HG03342 (cell line): ENCODE measurements at regions not wholly inside any gene's neighbourhood (a gene's known extent, or its start where the extent isn't known, plus 50 kb on each side); places are given as distances from the start of the nearest gene placed in this dataset.

Experiments used
- ATAC-seq: cut with Tn5 transposase; IDR thresholded peaks from one replicate; pipeline ENCODE4 v1.9.1; 2021; ENCODE audit warnings: mild to moderate bottlenecking, moderate library complexity; ENCODE audit not compliant: unreplicated experiment

- ATAC-seq, result no peak
Observed at GRCh38 chr1:34650090-34650489, 104.8 kb upstream of the GJB5 start.

DNA sequence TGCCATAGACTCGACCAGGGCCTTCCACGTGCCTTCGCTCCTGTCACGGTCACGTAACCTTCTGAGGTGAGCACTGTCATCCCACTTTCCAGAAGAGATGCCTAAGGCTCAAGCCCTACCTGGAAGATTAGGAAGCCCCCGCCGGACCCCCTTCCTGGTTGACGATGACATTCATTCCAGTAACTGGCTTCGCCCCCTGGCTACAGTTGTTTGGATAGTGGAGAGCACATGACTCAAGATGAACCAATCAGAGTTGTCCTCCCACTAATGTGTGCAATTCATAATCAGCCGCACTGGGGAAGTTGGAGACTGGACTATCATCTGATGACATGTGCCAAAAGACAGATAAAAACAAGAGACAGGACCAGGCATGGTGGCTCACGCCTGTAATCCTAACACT is 104.0 kb upstream of the GJB5 start:
- ATAC-seq, result no peak

DNA sequence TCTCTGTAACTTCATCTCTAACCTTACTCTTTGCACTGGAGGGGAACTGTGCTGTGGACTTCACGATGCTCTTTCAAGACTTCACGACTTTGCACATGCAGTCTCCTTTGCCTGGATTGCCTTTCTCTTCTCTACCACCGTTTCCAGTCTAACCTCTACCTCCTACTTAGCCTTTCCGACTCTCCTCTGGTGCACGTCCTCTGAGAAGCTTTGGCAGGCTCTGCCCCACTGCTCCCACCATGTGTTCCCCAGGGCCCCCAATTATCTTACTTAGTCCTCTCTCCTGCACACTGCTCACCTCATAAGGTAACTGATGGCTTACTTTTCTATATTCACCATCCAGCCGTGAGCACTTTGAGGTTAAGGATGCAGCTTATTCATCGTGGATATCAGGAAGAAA is 101.7 kb upstream of the GJB5 start:
- no peak for ATAC-seq

DNA sequence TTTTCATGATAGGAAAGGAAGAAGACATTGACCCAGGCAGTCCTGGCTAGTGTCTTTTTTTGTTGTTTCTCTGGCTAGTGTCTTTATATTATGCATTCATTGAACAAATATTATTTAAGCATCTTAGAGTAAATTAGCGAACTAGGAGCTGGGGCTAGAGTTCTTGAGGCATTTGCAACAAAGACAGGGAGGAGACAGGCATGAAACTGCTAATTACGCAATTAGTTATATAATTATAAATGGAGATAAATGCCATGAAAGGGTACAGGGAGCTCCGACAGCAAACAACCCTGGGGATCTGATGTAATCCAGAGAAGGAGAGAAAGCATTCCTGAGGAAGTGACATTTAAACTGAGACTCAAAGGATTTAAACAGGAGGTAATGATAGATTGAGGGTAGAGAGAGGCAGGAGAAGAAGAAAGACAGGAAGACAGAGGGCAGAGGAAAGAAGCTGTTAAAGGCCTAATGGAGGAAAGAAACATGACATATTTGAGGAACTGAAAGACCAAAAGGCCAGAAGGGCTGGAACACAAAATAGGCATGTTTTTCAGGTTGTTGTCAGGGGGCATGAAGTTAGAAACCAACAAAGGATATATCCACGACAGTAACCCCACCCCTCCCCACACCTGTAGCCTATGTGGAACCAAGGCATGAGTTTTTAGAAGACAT is 99.5 kb upstream of the GJB5 start:
- no peak for ATAC-seq

DNA sequence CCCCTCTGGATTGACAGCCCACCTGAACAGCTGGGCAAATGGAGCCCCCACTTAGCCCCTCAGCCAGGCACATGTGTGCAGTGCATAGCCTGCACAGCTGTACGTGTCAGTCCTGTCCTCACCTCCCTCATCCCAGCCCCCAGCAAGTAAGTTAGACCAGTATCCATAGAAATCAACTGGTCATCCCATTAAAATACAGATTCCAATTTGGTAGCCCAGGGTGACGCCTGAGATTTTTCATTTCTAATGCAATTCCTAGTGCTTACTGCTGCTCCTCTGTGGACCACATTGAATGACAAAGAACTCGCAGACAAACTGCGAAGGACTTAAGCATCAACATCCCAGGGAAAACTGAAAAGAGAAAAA is 99.0 kb upstream of the GJB5 start:
- ATAC-seq, result no peak

- ATAC-seq, result no peak
Observed at GRCh38 chr1:34656299-34656698, 98.5 kb upstream of the GJB5 start.

- ATAC-seq, result no peak
Observed at GRCh38 chr1:34656731-34657130, 98.1 kb upstream of the GJB5 start.

DNA sequence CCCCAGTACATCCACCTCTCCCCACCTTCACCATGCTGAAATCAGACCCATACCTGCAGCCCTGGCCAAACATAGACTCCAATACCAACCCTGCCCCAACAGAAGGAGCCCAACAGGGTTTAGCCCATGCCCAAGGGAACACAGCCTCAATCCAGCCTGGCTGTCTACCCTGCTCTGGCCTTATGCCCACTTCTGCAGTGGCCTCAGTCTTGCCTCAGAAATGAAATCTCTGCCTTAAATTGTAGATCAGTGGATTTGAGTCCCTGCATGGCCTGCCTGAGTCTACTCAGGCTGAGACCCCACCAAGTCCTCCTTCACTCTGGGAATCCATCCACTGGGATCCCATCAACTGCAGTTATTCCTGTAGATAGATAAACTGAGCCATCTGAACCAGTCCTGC is 97.6 kb upstream of the GJB5 start:
- no peak for ATAC-seq

GRCh38 chr1:34657849-34658248 is 97.0 kb upstream of the GJB5 start:
- ATAC-seq, result no peak

GRCh38 chr1:34663031-34663430 is 91.8 kb upstream of the GJB5 start:
- no peak for ATAC-seq

DNA sequence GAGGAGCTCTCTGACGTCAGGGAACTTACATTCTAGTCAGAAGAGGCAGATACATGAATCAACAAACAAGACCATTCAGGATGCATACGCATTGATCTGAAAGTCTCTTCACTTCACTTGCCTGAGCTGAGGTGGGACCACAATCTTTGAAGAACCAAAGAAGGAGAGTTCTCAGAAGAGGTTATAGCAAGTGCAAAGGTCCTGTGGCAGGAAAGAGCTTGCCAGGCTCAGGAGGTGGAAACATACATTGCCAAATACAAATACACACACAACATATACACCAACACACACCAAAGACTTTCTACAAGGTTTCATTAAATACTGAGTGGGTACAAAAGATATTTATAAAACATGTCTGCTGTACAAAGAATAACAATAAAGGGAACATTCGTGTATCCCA is 86.8 kb upstream of the GJB5 start:
- ATAC-seq, result no peak

DNA sequence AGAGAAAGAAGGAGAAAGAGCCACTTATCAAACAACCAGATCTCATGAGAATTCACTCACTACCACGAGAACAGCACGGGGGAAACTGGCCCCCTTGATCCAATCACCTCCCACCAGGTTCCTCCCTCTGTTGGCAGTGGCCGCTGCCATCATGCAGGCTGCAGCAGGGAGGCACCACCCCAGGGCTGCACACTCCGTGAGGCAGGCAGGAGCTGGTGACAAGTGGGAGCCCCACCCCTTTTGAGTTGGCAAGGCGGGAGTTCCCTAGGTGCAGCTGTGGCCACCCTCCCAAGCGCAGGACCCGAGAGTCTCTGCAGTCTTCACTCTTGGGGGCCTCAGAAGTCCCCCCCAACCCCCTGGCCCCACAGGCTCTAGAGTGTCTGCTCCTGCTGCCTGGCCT is 83.9 kb upstream of the GJB5 start:
- ATAC-seq, result no peak

- no peak for ATAC-seq
Observed at GRCh38 chr1:34671887-34672286, 83.0 kb upstream of the GJB5 start.

- ATAC-seq, result no peak
Observed at GRCh38 chr1:34681480-34682451, 73.1 kb upstream of the GJB5 start.

DNA sequence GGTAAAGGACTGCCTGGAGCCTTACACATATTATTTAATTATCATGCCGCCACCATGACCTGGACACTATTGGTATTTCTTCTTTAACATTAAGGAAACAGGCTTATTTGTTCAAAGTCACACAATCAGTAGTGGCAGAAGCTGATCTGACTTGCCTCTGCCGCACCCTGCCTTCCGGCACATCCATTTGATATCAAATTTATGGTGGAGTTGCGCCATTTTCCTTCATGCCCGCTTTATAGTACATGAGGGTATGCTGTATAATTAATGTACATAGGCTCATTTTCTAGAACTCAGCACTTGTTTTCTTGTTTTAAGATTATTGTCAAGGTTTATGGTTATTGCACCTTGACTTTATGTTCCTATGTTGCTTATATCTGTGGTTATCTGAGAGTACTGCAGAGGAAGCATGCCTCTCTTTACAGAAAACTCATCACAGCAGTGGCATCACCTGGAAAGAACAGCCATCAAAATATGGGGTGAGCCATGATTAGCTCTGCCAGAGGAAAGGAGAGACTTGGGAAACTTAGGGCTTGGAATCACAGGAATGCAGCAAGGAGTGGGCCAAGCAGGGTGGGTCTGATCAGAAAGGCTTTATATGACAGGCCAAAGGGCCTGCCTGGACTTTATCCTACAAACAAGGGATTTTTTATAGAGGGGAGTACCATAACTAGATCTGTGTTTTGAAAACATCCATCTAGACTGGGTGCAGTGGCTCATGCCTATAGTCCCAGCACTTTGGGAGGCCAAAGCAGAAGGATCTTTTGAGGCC is 72.2 kb upstream of the GJB5 start:
- no peak for ATAC-seq

DNA sequence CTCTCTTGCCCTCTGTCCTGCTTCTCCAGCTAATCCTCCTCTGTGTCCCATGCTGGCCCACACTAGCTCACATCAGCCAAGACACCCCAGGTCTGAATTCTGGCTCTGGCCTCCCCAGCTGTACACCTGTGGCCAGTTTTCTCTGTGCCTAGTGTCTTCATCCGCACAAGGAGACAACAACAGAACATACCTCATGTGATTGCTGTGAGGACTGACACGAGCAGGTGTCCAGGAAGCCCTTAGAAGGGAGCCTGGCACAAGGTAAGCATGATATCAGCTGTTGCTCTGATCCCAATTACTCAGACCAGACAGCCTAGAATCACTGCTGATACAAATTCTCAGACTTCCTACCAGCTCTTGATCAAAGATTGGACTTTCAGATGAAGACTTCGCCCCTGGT is 71.2 kb upstream of the GJB5 start:
- no peak for ATAC-seq

- no peak for ATAC-seq
Observed at GRCh38 chr1:34684266-34684665, 70.6 kb upstream of the GJB5 start.

DNA sequence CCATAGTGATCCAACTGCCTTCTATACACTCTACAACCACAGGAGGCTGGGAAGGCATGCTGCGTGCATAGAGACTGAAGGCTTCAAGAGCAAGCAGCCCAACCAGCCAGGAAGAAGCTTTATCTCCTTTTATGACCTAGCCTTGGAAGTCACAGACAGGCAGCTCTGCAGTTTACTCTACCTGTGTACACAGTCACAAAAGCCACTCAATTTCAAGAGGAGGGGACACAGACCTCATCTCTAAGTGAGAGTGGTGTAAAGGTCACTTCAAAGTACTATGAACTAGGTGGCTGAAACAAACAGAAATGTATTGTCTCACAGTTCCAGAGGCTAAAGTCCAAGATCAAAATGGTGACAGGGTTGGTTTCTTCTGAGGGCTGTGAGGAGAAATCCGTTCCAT is 69.6 kb upstream of the GJB5 start:
- ATAC-seq, result no peak

DNA sequence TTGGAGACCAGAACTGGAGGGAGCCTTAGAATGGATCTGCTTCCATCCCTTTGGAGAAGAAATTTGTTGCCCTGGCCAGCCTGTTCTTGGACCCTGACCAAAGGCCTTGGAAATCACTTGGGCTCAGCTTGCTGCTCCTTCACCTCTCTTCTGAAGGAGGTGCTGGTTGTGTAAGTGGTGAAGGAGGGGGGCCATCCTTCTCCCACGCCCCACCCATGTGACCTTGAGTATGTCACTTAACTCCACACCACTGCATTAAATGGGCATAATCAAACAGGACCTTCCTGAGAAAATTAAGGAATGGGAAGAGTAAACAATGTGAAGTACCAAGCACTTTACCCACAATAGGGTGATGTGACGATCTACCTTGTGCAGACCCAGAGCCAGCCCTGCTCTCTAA is 68.3 kb upstream of the GJB5 start:
- no peak for ATAC-seq

- ATAC-seq, result no peak
Observed at GRCh38 chr1:34688006-34688741, 66.7 kb upstream of the GJB5 start.

- ATAC-seq, result no peak
Observed at GRCh38 chr1:34690269-34690668, 64.6 kb upstream of the GJB5 start.
